HEK293T (cell line): ENCODE measurements at regions not wholly inside any gene's neighbourhood (a gene's known extent, or its start where the extent isn't known, plus 50 kb on each side); places are given as distances from the start of the nearest gene placed in this dataset.

Experiments
- CTCF ChIA-PET: fragments of 350-600 bp; formaldehyde crosslinking; extraction: SDS; loops from one replicate; lab custom pipeline; 2021; ENCODE audit warnings: antibody characterized with exemption, inconsistent platforms; lab: Yijun Ruan, JAX
- POLR2A ChIA-PET: fragments of 350-600 bp; formaldehyde crosslinking; extraction: SDS; loops from one replicate; lab custom pipeline; 2020; ENCODE audit warnings: antibody characterized with exemption, inconsistent platforms; lab: Yijun Ruan, JAX
- DNase-seq: peaks from one replicate; pipeline ENCODE4 v3.0.0; 2012; ENCODE audit warnings: mixed read lengths; ENCODE audit errors: extremely low spot score
- ARNT ChIP-seq: fragments of 450-650 bp; IDR thresholded peaks from 2 replicates; pipeline ENCODE4 v1.6.1; 2017; ENCODE audit warnings: mild to moderate bottlenecking
- BHLHE40 ChIP-seq: fragments of 450-650 bp; IDR thresholded peaks from 2 replicates; pipeline ENCODE4 v1.6.1; 2016; ENCODE audit warnings: mild to moderate bottlenecking, moderate library complexity, borderline replicate concordance
- CTBP1 ChIP-seq: fragments of 450-650 bp; IDR thresholded peaks from 2 replicates; pipeline ENCODE4 v1.6.1; 2016; ENCODE audit warnings: borderline replicate concordance
- ELF4 ChIP-seq: fragments of 450-650 bp; IDR thresholded peaks from 2 replicates; pipeline ENCODE4 v1.6.1; 2017; ENCODE audit warnings: antibody characterized with exemption
- FOXA1 ChIP-seq: fragments of 450-650 bp; IDR thresholded peaks from 2 replicates; pipeline ENCODE4 v1.6.1; 2016; ENCODE audit warnings: mild to moderate bottlenecking
- FOXK2 ChIP-seq: fragments of 450-650 bp; IDR thresholded peaks from 2 replicates; pipeline ENCODE4 v1.6.1; 2016; ENCODE audit warnings: mild to moderate bottlenecking
- FOXM1 ChIP-seq: fragments of 450-650 bp; IDR thresholded peaks from 2 replicates; pipeline ENCODE4 v1.6.1; 2017; ENCODE audit warnings: mild to moderate bottlenecking, borderline replicate concordance
- HDGF ChIP-seq: fragments of 450-650 bp; IDR thresholded peaks from 2 replicates; pipeline ENCODE4 v1.6.1; 2017; ENCODE audit warnings: antibody characterized with exemption, borderline replicate concordance
- L3MBTL2 ChIP-seq: fragments of 450-650 bp; conservative IDR thresholded peaks from 2 replicates; pipeline ENCODE4 v1.6.1; 2016; ENCODE audit warnings: mild to moderate bottlenecking
- LEF1 ChIP-seq: fragments of 450-650 bp; IDR thresholded peaks from 2 replicates; pipeline ENCODE4 v1.6.1; 2017; ENCODE audit warnings: mild to moderate bottlenecking, borderline replicate concordance
- NFRKB ChIP-seq: fragments of 450-650 bp; IDR thresholded peaks from 2 replicates; pipeline ENCODE4 v1.6.1; 2016; ENCODE audit warnings: mild to moderate bottlenecking, moderate library complexity
- SP1 ChIP-seq: fragments of 450-650 bp; IDR thresholded peaks from 2 replicates; pipeline ENCODE4 v1.6.1; 2017
- SUZ12 ChIP-seq: fragments of 450-650 bp; IDR thresholded peaks from 2 replicates; pipeline ENCODE4 v1.6.1; 2016; ENCODE audit warnings: mild to moderate bottlenecking
- TARDBP ChIP-seq: fragments of 450-650 bp; IDR thresholded peaks from 2 replicates; pipeline ENCODE4 v1.6.1; 2016
- ZNF384 ChIP-seq: fragments of 450-650 bp; IDR thresholded peaks from 2 replicates; pipeline ENCODE4 v1.6.1; 2016
- TF ChIP-seq, protein P1 (sequence below): fragments of 450-650 bp; IDR thresholded peaks from 2 replicates; pipeline ENCODE4 v1.6.1; 2016

- DNase-seq: no peak
- ChIA-PET CTCF (no interaction called here), POLR2A (no interaction called here)
- TF ChIP-seq BHLHE40 (no peak), LEF1 (no peak), NFRKB (no peak), L3MBTL2 (no peak), ZNF384 (no peak), FOXK2 (no peak), ELF4 (no peak), CTBP1 (no peak), FOXA1 (no peak), SUZ12 (no peak), ARNT (no peak), HDGF (no peak), FOXM1 (no peak), TARDBP (no peak), SP1 (no peak)
- TF ChIP-seq, protein P1, sequence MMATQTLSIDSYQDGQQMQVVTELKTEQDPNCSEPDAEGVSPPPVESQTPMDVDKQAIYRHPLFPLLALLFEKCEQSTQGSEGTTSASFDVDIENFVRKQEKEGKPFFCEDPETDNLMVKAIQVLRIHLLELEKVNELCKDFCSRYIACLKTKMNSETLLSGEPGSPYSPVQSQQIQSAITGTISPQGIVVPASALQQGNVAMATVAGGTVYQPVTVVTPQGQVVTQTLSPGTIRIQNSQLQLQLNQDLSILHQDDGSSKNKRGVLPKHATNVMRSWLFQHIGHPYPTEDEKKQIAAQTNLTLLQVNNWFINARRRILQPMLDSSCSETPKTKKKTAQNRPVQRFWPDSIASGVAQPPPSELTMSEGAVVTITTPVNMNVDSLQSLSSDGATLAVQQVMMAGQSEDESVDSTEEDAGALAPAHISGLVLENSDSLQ: no peak
Observed at GRCh38 chr12:114209861-114210260, 196.1 kb downstream of the TBX5 start.

DNA sequence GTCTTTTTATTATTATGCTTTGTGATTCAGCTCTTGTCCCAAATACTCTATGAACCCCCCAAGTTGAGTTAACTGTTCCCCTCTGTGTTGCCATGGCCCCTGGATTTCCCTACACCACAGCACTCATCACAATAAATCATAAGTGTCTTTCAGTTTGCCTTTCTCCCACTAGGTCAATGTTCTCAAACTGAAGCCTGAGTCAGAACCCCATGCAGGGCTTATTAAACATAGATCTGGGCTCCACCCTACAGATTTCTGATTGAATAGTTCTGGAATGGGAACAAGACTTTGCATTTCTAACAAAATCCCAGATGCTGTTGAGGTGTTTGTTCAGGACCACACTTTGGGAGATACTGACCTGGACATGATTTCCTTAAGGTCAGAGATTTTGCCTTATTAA, 199.4 kb downstream of the TBX5 start:
- CTCF ChIA-PET: no interaction called here
- TF ChIP-seq SP1 (no peak), ARNT (no peak), TARDBP (no peak), SUZ12 (no peak), BHLHE40 (no peak), NFRKB (no peak), FOXA1 (no peak), FOXK2 (no peak), ELF4 (no peak), L3MBTL2 (no peak), FOXM1 (no peak)
- TF ChIP-seq, protein P1: no peak
- DNase-seq: no peak
- POLR2A ChIA-PET: interaction anchor here (0.6 kb wide), 1 partner anchor 14 kb away, joined by 3 read pairs; no protein-coding TSS in a partner anchor

GRCh38 chr12:114201794-114202193, 204.2 kb downstream of the TBX5 start:
- ChIA-PET CTCF (no interaction called here), POLR2A (no interaction called here)
- no peak for TF ChIP-seq NFRKB
- no peak for TF ChIP-seq FOXK2
- TF ChIP-seq, protein P1: no peak
- no peak for TF ChIP-seq L3MBTL2
- TF ChIP-seq SUZ12: no peak
- TF ChIP-seq SP1: no peak
- no peak for TF ChIP-seq CTBP1
- TF ChIP-seq HDGF: no peak
- no peak for TF ChIP-seq LEF1
- TF ChIP-seq FOXM1: no peak
- TF ChIP-seq TARDBP: no peak
- TF ChIP-seq ARNT: no peak
- TF ChIP-seq FOXA1: no peak
- no peak for TF ChIP-seq ELF4
- no peak for TF ChIP-seq ZNF384
- TF ChIP-seq BHLHE40: no peak
- DNase-seq: no peak

- POLR2A ChIA-PET: no interaction called here
- TF ChIP-seq BHLHE40 (no peak), FOXK2 (no peak)
- DNase-seq: no peak
- CTCF ChIA-PET: no interaction called here
Observed at GRCh38 chr12:114194956-114195355, 211.0 kb downstream of the TBX5 start.

GRCh38 chr12:114194066-114194465, 211.9 kb downstream of the TBX5 start:
- TF ChIP-seq FOXA1 (no peak), ELF4 (no peak), SUZ12 (no peak), HDGF (no peak), ARNT (no peak)
- ChIA-PET POLR2A (no interaction called here), CTCF (no interaction called here)
- DNase-seq: no peak

DNA sequence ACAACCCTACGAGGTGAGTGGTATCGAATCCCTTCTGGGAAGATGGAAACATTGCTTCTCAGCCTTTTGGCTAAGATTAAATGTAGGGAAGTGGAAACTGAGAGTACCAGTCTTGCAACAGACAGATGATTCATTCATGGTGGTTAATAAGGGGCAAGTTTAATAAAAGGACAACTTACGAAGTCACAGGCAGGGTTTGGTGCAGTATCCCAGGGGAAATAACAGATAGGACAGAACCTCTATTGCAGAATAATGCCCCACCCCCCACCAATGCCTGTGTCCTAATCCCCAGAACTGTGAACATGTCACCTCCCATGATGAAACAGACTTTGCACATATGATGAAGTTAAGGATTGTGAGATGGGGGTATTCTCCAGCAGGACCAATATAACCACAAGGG, 212.5 kb downstream of the TBX5 start:
- POLR2A ChIA-PET: no interaction called here
- DNase-seq: no peak
- no peak for TF ChIP-seq FOXK2
- TF ChIP-seq, protein P1: no peak
- TF ChIP-seq ARNT: no peak
- TF ChIP-seq BHLHE40: no peak
- TF ChIP-seq FOXM1: no peak
- TF ChIP-seq FOXA1: no peak
- TF ChIP-seq HDGF: no peak
- TF ChIP-seq SP1: no peak
- TF ChIP-seq ZNF384: no peak
- no peak for TF ChIP-seq SUZ12
- TF ChIP-seq ELF4: no peak
- no peak for TF ChIP-seq LEF1
- no peak for TF ChIP-seq NFRKB
- no peak for TF ChIP-seq CTBP1
- CTCF ChIA-PET: no interaction called here

- ChIA-PET POLR2A (no interaction called here), CTCF (no interaction called here)
- TF ChIP-seq BHLHE40 (no peak), LEF1 (no peak), L3MBTL2 (no peak), FOXK2 (no peak), FOXM1 (no peak), ELF4 (no peak), SUZ12 (no peak), CTBP1 (no peak), SP1 (no peak)
- TF ChIP-seq, protein P1: no peak
- no peak for DNase-seq
Observed at GRCh38 chr12:114192549-114192948, 213.4 kb downstream of the TBX5 start.
